H1 (cell line): ENCODE measurements at regions not wholly inside any gene's neighbourhood (a gene's known extent, or its start where the extent isn't known, plus 50 kb on each side); places are given as distances from the start of the nearest gene placed in this dataset.

ENCODE experiments used
- CHD2 ChIP-seq: IDR thresholded peaks from 2 replicates; pipeline ENCODE4 v1.6.1; 2012; ENCODE audit warnings: low read length, improper control_type of control experiment
- CREB1 ChIP-seq: IDR thresholded peaks from 2 replicates; pipeline ENCODE4 v1.6.1; 2012; ENCODE audit warnings: inconsistent platforms
- CTCF ChIP-seq, 3 experiments: IDR thresholded peaks; 1 replicate in 2 of 3; 2 replicates in 1 of 3; pipeline versions ENCODE4 v1.5.1 to v1.6.1; 2011; ENCODE audit warnings: low read length in 3 of 3, mild to moderate bottlenecking in 3 of 3, inconsistent platforms in 2 of 3, low read depth in 1 of 3, moderate library complexity in 1 of 3; ENCODE audit not compliant: insufficient read depth in 1 of 3; ENCODE audit errors: control extremely low read depth in 1 of 3
- EZH2 ChIP-seq: fragments of 200-600 bp; sonication (generic); IDR thresholded peaks from 2 replicates; pipeline ENCODE4 v1.7.1; 2012; ENCODE audit warnings: low read depth, mild to moderate bottlenecking, moderate library complexity, low read length, inconsistent platforms; ENCODE audit not compliant: severe bottlenecking
- HDAC6 ChIP-seq: IDR thresholded peaks from one replicate; pipeline ENCODE4 v1.7.1; 2012; ENCODE audit warnings: low read depth, mild to moderate bottlenecking, inconsistent platforms, low read length, moderate library complexity
- POLR2A ChIP-seq, 2 experiments: IDR thresholded peaks; 1 replicate in 1 of 2; 2 replicates in 1 of 2; pipeline ENCODE4 v1.6.1; 2011; ENCODE audit warnings: low read depth in 2 of 2, low read length in 2 of 2, mild to moderate bottlenecking in 2 of 2; ENCODE audit errors: control extremely low read depth in 1 of 2
- POLR2AphosphoS5 ChIP-seq: IDR thresholded peaks from 2 replicates; pipeline ENCODE4 v1.6.1; 2011; ENCODE audit warnings: low read depth, low read length
- RAD21 ChIP-seq, 2 experiments: IDR thresholded peaks in 1 of 2; conservative IDR thresholded peaks in 1 of 2; 2 replicates each; pipeline ENCODE4 v1.6.1; 2011; ENCODE audit warnings: low read depth in 2 of 2, low read length in 2 of 2, improper control_type of control experiment in 1 of 2, inconsistent platforms in 1 of 2, mild to moderate bottlenecking in 1 of 2, moderate library complexity in 1 of 2
- RNF2 ChIP-seq: fragments of 200-900, 300-1000 bp; sonication (generic); IDR thresholded peaks from 2 replicates; pipeline ENCODE4 v1.7.1; 2016; ENCODE audit warnings: borderline replicate concordance, low read depth, mild to moderate bottlenecking, antibody characterized with exemption, low read length; ENCODE audit not compliant: poor library complexity, severe bottlenecking; ENCODE audit errors: missing control alignments
- SIN3A ChIP-seq, 2 experiments: IDR thresholded peaks in 1 of 2; conservative IDR thresholded peaks in 1 of 2; 2 replicates each; pipeline ENCODE4 v1.6.1; 2011 to 2012; ENCODE audit warnings: low read length in 2 of 2, improper control_type of control experiment in 1 of 2, low read depth in 1 of 2, mild to moderate bottlenecking in 1 of 2
- SP1 ChIP-seq: IDR thresholded peaks from 2 replicates; pipeline ENCODE4 v1.6.1; 2011; ENCODE audit warnings: low read depth, low read length
- YY1 ChIP-seq: IDR thresholded peaks from 2 replicates; pipeline ENCODE4 v1.6.1; 2011; ENCODE audit warnings: low read depth, mild to moderate bottlenecking, low read length
- TF ChIP-seq, protein P1 (sequence below): IDR thresholded peaks from 2 replicates; pipeline ENCODE4 v1.6.1; 2011; ENCODE audit warnings: low read depth, mild to moderate bottlenecking, low read length; ENCODE audit not compliant: insufficient read depth

- TF ChIP-seq POLR2A (IDR thresholded peaks at IDR 0.05; ENCODE audit: control extremely low read depth in 1 of 2, low read depth in 2 of 2, low read length in 2 of 2) (no peak), RAD21 (IDR thresholded peaks at IDR 0.05 in 1 of 2, conservative IDR thresholded peaks at IDR 0.05 in 1 of 2; ENCODE audit: low read depth in 2 of 2, low read length in 2 of 2) (no peak), POLR2AphosphoS5 (no peak), CTCF (IDR thresholded peaks at IDR 0.05; ENCODE audit: control extremely low read depth in 1 of 3, insufficient read depth in 1 of 3, low read depth in 1 of 3, low read length in 3 of 3) (no peak), HDAC6 (no peak), YY1 (no peak), SP1 (no peak), SIN3A (conservative IDR thresholded peaks at IDR 0.05 in 1 of 2, IDR thresholded peaks at IDR 0.05 in 1 of 2; ENCODE audit: low read depth in 1 of 2, low read length in 2 of 2) (no peak), RNF2 (no peak), CHD2 (no peak), CREB1 (no peak), EZH2 (no peak)
- TF ChIP-seq, protein P1, sequence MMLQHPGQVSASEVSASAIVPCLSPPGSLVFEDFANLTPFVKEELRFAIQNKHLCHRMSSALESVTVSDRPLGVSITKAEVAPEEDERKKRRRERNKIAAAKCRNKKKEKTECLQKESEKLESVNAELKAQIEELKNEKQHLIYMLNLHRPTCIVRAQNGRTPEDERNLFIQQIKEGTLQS = no peak
Measured at GRCh38 chr11:69205743-69206612, 50.2 kb downstream of the SMIM38 start.
